ENCODE measurements at regions not wholly inside any gene's neighbourhood (a gene's known extent, or its start where the extent isn't known, plus 50 kb on each side); places are given as distances from the start of the nearest gene placed in this dataset.

GRCh38 chr3:8198605-8199004 is 303.0 kb upstream of the LMCD1 start:
- H3K4me1 Mint-ChIP-seq (ENCODE audit: low read depth, unreplicated experiment): no peaks in the 10 kb centered on the region
- no peaks in the 10 kb centered on the region for H3K36me3 Mint-ChIP-seq (ENCODE audit: unreplicated experiment)
- no peak overlapping the region for H3K4me3 Mint-ChIP-seq (ENCODE audit: unreplicated experiment)
- no peaks in the 10 kb centered on the region for H3K27me3 Mint-ChIP-seq (ENCODE audit: unreplicated experiment)
- no peak for TF ChIP-seq CTCF (IDR thresholded peaks at IDR 0.05; ENCODE audit: partially characterized antibody, unreplicated experiment)
- DNase-seq: no peak
- H3K27ac Mint-ChIP-seq (ENCODE audit: unreplicated experiment): no peak overlapping the region
- no peaks in the 10 kb centered on the region for H3K9me3 Mint-ChIP-seq (ENCODE audit: unreplicated experiment)

GRCh38 chr3:8200996-8201395 is 300.6 kb upstream of the LMCD1 start:
- no peak for DNase-seq
- Mint-ChIP-seq H3K4me1 (ENCODE audit: low read depth, unreplicated experiment) (no peaks in the 10 kb centered on the region), H3K9me3 (ENCODE audit: unreplicated experiment) (no peaks in the 10 kb centered on the region), H3K4me3 (ENCODE audit: unreplicated experiment) (no peak overlapping the region), H3K36me3 (ENCODE audit: unreplicated experiment) (no peaks in the 10 kb centered on the region), H3K27ac (ENCODE audit: unreplicated experiment) (no peak overlapping the region), H3K27me3 (ENCODE audit: unreplicated experiment) (no peaks in the 10 kb centered on the region)
- TF ChIP-seq CTCF (IDR thresholded peaks at IDR 0.05; ENCODE audit: partially characterized antibody, unreplicated experiment): no peak

- no peak for DNase-seq
- no peaks in the 10 kb centered on the region for H3K27me3 Mint-ChIP-seq (ENCODE audit: unreplicated experiment)
- H3K36me3 Mint-ChIP-seq (ENCODE audit: unreplicated experiment): no peaks in the 10 kb centered on the region
- H3K27ac Mint-ChIP-seq (ENCODE audit: unreplicated experiment): no peak overlapping the region
- H3K4me1 Mint-ChIP-seq (ENCODE audit: low read depth, unreplicated experiment): no peaks in the 10 kb centered on the region
- no peaks in the 10 kb centered on the region for H3K9me3 Mint-ChIP-seq (ENCODE audit: unreplicated experiment)
- H3K4me3 Mint-ChIP-seq (ENCODE audit: unreplicated experiment): no peak overlapping the region
- TF ChIP-seq CTCF (IDR thresholded peaks at IDR 0.05; ENCODE audit: partially characterized antibody, unreplicated experiment): no peak
These were observed 299.7 kb upstream of the LMCD1 start for GRCh38 chr3:8201886-8202285.

GRCh38 chr3:8204331-8204730 is 297.3 kb upstream of the LMCD1 start:
- no peak overlapping the region for H3K4me3 Mint-ChIP-seq (ENCODE audit: unreplicated experiment)
- no peak overlapping the region for H3K27ac Mint-ChIP-seq (ENCODE audit: unreplicated experiment)
- no peaks in the 10 kb centered on the region for H3K9me3 Mint-ChIP-seq (ENCODE audit: unreplicated experiment)
- H3K36me3 Mint-ChIP-seq (ENCODE audit: unreplicated experiment): no peaks in the 10 kb centered on the region
- H3K4me1 Mint-ChIP-seq (ENCODE audit: low read depth, unreplicated experiment): no peaks in the 10 kb centered on the region
- no peak for DNase-seq
- TF ChIP-seq CTCF (IDR thresholded peaks at IDR 0.05; ENCODE audit: partially characterized antibody, unreplicated experiment): no peak
- H3K27me3 Mint-ChIP-seq (ENCODE audit: unreplicated experiment): no peaks in the 10 kb centered on the region

- Mint-ChIP-seq H3K4me1 (ENCODE audit: low read depth, unreplicated experiment) (no peaks in the 10 kb centered on the region), H3K4me3 (ENCODE audit: unreplicated experiment) (no peak overlapping the region), H3K9me3 (ENCODE audit: unreplicated experiment) (no peaks in the 10 kb centered on the region), H3K27me3 (ENCODE audit: unreplicated experiment) (no peaks in the 10 kb centered on the region), H3K27ac (ENCODE audit: unreplicated experiment) (no peak overlapping the region), H3K36me3 (ENCODE audit: unreplicated experiment) (no peaks in the 10 kb centered on the region)
- TF ChIP-seq CTCF (IDR thresholded peaks at IDR 0.05; ENCODE audit: partially characterized antibody, unreplicated experiment): no peak
- DNase-seq: no peak
These were observed 296.6 kb upstream of the LMCD1 start for GRCh38 chr3:8204853-8205650.
